GM19351 (cell line): ENCODE measurements at regions not wholly inside any gene's neighbourhood (a gene's known extent, or its start where the extent isn't known, plus 50 kb on each side); places are given as distances from the start of the nearest gene placed in this dataset.

ENCODE experiments used
- ATAC-seq: cut with Tn5 transposase; IDR thresholded peaks from one replicate; pipeline ENCODE4 v1.9.1; 2021; ENCODE audit warnings: mild to moderate bottlenecking, moderate library complexity; ENCODE audit not compliant: unreplicated experiment

- no peak for ATAC-seq
Measured at GRCh38 chr2:120896126-120896525, 160.5 kb downstream of the GLI2 start.

DNA sequence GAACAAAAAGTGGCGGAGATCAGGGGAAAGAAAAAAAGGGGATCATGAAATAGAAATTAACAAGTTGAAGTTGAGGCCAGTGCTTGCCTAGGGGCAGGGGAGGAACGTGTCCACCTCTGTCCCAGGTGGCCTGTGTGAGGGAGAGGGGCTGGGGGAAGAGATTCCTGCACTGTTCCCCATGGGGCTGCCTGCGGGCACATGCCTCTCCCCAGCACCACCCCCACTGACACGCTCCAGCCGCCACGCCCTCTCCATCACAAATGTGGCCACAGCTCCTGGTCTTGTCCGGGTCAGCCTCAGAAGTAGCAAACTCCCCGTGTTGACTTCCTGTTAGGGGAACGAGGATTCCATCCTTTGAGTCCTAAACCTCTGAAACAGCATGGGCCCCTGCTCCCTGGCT is 161.2 kb downstream of the GLI2 start:
- ATAC-seq, result no peak

DNA sequence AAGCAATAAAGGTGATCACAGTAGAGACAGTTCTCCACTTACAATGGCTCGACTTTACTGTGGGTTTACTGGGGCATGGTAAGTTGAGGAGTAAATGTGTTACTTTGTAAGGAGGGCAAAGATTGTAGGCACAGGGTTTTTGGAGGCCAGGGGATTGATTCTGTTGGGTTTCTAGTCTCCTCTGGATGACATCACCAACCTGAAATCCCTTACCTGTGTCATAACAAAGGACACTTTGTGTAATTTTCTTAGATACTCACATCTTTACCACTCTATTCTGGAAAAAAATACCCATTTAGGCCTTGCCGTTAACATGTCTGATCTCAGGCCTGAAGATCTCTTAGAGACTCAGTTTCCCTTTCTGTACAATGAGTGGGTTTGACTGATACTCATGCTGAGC is 161.7 kb downstream of the GLI2 start:
- ATAC-seq, result no peak

- no peak for ATAC-seq
Measured at GRCh38 chr2:120898496-120898895, 162.8 kb downstream of the GLI2 start.

- ATAC-seq, result no peak
Measured at GRCh38 chr2:120898961-120899750, 163.5 kb downstream of the GLI2 start.

DNA sequence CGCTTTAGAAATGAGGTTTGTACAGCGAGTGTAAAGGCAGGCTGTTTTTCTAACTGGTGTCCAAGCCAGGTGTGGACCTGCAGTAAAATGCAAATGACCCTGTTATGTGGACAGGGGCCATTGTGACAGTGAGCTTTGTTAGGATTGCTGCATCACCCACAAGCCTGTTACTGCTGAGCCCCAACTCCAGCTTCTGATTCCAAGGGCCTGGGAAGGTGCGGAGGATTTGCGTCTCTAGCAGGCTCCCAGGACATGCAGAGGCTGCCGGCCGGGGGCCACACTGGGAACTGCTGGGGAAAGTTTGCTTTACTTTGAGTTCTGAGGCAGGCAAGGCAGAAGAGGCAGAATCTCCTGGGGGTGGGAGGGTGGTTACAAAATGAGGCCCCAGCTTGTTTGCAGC is 164.1 kb downstream of the GLI2 start:
- ATAC-seq, result no peak

- ATAC-seq, result no peak
Measured at GRCh38 chr2:120901201-120901600, 165.5 kb downstream of the GLI2 start.

DNA sequence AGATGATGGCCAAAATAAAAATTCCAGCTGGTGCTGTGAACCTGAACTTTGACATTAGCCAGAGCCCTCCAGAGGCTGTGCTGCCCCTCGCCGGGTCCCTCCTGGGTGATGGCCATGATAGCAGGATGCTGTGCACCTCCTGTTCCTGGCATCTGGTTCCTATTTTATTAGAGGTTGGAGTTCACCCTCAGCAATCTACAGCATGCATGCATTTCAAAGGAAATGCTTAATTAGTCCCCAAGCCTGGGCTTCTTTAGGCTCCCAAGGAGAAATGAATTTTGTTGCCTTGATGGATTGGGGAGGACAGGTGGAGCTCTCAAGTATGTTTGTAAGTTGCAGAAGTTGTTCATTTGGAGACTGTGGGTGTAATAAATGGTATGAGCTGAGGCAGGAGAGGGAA is 166.9 kb downstream of the GLI2 start:
- ATAC-seq, result no peak

DNA sequence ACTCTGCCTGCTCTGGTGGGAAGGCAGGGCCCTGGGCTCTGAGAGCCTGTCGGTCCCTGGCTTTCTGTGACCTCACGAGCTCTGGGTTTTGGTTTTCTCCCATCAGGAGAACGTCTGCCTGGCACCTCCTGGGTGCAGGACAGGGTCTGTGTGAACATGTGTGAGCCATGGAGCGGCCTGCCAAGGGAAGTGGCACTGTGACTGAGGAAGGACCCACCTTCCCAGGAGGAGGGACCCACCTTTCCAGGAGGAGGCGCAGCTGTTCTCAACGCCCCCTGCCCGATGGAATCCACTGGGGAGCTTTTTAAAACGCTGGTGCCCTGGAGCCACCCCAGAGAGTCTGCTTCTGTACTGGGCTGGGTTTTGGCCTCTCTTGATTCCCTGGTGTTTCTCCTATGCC is 168.7 kb downstream of the GLI2 start:
- ATAC-seq, result no peak

DNA sequence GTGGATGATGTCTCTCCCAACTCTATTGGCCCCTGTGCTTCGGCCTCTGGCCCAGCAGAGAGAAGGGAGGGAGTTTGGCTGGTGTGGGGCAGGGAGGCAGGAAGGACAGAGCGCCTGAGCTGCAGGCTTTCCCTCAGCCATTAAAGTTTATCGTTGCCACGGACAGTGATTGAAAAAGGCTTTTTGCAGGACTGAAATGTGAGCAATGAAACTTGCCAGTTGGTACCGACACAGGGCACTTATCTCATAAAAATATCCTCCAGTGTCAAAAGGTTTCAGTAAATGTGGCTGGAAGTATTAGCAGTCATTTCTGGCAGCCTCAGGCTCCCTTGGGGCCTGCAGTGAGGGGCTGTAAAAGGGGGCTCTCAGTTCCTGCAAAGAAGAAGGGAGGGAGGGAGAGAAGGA is 169.2 kb downstream of the GLI2 start:
- no peak for ATAC-seq

- ATAC-seq, result no peak
Measured at GRCh38 chr2:120905298-120905697, 169.6 kb downstream of the GLI2 start.

DNA sequence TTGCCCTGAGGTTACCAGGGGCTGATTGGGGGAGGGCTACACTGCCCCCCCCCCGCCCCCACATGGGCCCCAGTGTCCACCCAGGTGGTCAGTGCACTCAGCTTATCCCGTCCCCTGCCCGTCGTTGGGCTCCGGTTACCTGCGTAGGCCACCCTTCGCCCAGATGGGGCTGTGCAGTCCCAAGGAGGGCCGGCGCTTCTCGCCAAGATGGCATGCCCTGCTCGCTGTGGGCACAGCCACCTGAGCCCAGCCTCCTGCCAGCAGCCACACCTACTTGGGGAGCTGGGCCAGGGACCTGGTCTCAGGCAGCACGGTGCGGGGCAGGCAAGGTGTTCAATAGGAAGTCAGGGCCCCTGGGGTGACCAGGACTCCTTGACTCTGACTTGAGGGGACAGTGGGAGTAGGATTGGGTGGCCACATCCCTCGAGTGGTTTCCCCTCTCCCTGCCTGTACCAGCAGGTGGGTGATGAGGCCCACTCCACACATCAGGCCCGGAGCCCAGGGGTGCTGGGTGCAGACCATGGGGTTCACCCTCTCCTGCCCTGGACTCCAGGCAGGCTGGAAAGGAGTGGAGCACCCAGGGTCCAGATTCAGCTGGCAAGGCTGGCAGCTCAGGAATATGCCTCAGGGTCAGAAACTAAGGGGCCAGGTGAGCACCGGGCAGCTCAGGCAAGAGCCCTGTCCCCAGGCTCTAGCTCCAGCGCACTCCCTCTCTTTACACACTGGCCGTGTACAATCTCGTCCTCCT is 170.3 kb downstream of the GLI2 start:
- ATAC-seq, result no peak

DNA sequence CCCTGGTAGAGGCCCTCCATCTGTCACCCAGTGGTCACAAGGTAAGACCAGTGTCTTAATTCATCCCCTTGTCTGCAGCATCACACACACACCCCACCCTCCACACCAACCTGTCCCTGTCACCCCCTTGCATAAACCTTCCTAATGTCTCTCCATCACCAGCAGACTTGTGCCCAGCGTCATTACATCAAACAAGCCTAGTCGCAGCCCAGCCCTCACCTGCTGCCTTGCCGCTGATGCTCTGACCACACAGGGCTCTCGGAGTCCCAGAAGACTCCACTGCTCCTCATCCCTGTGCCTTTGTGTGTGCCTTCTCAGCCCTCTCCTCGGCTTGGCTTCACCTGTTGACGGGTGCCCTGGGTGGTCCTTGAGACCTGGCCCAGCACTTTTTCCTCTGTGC is 171.2 kb downstream of the GLI2 start:
- no peak for ATAC-seq

GRCh38 chr2:120907822-120908221 is 172.2 kb downstream of the GLI2 start:
- ATAC-seq, result no peak

GRCh38 chr2:120908314-120908975 is 172.8 kb downstream of the GLI2 start:
- no peak for ATAC-seq

- no peak for ATAC-seq
Measured at GRCh38 chr2:120909102-120909501, 173.4 kb downstream of the GLI2 start.

GRCh38 chr2:120910164-120910563 is 174.5 kb downstream of the GLI2 start:
- no peak for ATAC-seq

DNA sequence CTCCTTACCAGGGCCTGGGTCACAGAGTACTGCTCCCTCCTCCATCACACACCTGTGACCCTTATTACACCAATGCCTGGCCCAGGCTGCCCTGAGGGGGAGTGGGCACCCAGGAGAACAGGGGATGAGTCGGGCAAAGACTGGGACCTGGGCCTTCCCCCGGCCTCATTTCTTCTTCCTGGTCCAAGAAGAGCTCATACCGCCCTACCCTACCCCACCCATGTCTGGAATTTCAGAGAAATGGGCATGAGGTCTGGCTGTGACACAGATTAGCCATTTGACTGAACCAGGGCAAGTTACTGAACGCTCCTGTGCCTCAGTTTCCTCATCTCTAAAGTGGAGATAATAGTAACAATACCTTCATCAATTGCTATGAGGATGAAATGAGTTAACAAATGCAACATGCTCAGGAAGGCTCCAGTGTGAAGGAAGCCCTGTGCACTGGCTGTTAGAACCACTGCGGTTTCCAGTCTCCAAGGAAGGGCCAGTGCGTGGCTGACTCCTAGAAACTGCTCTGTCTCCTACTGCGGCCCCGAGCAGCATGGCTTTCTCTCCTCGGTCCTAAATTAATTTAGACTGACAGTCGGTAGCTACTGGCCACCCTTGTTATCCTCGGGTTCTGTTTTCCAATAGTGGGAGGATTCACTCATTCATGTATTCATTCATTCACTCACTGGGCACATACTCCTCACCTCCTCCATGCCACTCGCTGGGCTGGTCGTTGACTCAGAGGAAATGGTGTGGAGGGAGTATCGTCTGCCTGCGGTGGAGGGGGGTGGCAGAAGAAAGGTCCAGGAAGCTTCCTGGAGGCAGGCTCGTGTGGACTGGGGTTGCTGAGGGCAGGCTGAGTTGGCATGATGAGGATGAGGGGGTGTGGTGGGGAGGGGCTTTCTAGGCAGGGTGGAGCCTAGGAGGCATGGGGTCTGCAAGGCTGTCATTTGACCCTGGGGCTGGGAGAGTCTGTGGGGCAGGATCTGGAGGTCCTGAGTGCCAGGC is 175.6 kb downstream of the GLI2 start:
- no peak for ATAC-seq

- no peak for ATAC-seq
Measured at GRCh38 chr2:120912101-120912985, 176.7 kb downstream of the GLI2 start.
